OCI-M1 (cell line): ENCODE measurements at regions not wholly inside any gene's neighbourhood (a gene's known extent, or its start where the extent isn't known, plus 50 kb on each side); places are given as distances from the start of the nearest gene placed in this dataset.
A peak's percentile ranks its signal among the peaks of the same experiment; 100 is the strongest.
"Not testable (repeated sequence)": the region's sequence is repeated elsewhere in the genome, so short reads cannot be mapped to it uniquely, and the experiment has no call there.

Experiments used
- DNase-seq: peaks from one replicate; lab custom pipeline; 2025; lab: John Stamatoyannopoulos, UW

DNA sequence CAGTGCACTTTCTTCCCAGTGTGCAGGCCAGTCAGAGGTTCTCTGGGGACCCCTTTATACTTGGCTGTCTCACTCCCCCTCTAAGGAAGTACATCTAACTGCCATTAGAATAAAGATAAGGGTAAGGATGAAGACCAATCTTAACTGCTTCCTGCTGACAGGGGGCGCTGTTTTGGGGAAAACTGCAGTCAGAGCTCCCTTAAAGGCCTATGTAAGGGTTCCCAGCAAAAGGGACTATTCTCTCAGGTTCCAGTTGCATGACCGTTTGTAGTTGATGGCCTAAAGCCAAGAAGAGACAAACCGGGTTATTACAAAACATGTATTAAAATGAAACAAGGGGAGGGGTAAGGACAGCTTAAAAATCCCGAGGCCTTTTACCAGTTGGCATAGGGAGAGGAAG is 115.6 kb upstream of the SPIN4 start:
- DNase-seq, result no peak

DNA sequence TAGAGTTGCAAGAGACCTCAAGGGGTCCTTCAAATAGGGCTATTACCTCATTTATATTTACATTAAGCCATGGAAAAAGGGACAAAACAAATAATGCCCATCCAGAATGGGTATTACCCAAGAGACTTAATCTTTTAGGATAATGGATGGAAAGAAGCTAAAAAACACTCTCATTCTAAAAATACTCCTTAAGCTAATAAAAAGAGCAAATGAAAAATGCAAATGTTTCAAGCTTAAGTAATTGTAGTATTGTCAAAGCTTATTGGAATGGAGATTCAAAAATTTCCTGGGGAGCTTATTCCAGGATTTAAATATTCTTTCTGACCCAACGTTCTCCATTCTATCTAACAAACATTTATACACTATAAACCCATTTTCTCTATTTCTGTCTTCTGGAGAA is 107.8 kb upstream of the SPIN4 start:
- DNase-seq, result no peak

DNA sequence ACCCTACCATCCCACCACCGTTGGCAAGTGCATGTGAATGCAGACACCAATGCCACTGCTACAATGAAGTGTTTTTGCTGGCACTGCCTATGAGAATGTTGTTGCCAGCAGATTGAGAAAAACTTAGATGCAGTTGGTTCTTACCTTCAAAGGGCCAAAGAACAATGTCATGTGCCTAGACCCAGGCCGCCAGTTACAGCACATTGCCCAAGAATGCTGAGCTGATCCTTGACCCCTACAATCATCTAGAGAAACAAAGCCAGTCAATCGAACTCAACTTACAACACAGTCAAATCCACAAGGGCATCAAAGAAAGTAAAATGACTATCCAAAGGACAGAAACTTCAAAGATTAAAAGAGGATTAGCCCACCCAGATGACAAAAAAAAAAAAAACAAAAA is 102.4 kb upstream of the SPIN4 start:
- no peak for DNase-seq

DNA sequence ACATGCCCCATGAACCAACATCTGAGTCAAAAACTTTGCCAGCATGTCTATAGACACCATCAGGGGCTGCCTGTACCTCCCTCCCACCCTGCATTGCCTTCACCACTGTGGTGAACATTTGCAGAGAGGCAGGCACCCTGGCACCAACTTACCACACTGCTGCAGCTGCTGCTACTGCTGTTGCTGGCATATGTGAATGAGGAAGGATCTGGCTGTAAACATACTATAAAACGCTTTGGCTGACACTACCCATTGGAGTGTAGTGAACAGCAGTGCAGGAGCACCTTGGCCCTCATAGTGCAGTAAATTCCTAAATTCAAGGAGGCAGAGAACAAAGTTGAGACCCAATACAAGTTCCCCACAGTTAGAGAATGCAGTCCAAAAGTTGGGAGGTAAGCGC is 90.6 kb upstream of the SPIN4 start:
- DNase-seq, result no peak

DNA sequence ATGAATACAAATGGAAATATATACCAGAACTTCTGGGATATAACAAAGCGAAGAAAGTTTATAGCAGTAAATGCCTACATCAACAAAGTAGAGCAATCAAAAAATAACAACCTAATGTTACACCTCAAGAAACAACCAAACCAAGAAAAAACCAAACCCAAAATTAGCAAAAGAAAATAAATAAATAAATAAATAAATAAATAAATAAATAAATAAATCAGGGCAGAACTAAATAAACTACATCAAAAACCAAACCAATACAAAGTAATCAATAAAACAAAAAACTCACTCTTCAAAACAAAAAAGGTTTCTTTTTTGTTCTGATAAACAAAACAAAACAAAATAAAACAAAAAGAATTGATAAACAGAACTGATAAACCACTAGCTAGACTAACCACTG is 88.4 kb upstream of the SPIN4 start:
- DNase-seq, result no peak

DNA sequence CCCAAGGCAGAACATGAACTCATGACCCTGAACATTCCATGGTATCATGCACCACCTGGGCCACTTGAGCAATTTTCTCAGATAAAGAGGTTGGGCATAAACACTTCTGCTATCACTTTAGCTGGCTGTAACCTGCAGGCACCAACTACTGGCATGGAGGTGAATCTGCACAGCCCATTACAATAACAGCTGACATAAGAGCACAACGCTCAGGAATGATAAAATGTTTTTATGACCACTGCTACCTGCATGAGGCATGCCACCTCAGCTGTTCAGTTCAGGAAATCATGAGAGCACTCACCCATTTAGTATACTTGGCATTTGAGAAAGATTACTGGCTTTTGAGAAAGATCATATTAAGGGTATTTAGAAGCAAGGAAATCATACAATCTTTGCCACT is 85.7 kb upstream of the SPIN4 start:
- no peak for DNase-seq

DNA sequence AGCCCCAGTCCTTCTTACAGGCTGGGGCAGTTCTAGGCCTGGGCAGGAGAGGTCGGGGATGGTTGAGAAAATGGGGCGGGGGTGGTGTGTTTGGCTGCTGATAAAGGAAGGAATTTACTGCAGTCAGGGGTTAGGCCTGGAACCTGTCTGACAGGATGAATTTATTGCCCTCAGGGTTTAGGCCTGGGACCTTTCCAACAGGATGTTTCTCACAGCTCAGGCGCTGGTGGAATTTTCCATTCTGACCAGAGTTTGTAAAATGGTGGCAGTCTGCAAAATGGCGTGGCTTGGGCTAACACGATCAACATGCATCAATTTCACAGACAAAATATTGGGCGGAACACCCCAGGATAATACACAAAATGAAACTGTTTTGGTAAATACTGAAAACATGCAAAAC is 83.5 kb upstream of the SPIN4 start:
- DNase-seq, result peak; percentile 57

DNA sequence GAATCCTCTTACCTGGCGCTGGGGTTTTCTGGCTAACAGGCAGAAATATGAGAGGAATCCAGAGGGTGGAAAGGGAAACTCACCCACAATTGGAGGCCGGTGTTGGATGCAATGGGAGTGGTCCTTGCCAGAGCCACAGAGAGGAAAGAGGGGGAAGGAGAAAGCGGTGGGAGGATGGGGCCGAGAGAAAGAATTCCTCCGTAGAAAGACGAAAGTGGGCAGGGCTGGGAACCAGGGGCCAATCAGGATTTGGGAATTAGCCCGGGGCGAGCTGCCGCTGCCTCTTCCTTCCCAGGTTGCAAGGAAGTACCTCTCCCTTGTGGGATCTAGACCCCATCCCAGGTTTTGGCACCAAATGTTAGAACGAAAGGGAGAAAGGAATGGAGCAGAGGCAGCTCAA is 83.1 kb upstream of the SPIN4 start:
- DNase-seq, result no peak

DNA sequence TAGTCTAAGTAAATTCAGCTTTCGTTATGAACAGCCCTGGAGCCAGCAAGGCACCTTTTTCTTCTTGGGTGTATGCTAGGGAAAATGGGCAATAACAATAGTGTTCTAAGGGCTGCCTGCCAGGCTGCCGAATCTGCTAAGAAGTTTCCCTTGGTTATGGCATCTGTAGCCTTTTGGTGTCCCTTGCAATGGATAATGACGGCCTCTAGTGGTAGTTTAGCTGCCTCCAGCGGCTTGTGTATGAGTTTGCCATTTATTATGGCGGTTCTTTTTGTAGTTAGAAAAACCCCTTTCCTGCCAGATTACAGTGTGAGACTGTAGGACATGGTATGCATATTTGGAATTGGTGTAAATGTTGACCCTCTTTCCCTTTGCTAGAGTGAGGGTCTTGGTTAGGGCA is 78.9 kb upstream of the SPIN4 start:
- DNase-seq, result no peak

DNA sequence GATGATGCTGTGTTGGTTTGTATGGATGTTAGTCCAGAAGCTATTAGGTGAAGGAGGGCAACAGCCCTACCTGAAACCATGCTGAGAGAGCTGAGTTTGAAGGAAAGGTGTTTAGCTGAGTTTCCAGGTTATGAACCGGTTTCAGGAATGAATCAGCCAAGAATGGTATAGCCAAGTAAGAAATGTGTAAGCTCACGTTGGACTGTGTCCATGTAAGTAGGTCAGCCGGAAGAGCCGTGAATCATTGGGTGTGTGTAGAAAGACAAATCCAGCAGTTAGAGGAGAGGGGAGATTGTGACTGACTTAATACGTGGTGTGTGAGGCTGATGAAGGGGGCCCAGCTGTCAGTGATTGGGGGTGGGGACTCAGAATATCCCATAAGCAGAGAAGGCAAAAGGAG is 77.2 kb upstream of the SPIN4 start:
- DNase-seq, result no peak

DNA sequence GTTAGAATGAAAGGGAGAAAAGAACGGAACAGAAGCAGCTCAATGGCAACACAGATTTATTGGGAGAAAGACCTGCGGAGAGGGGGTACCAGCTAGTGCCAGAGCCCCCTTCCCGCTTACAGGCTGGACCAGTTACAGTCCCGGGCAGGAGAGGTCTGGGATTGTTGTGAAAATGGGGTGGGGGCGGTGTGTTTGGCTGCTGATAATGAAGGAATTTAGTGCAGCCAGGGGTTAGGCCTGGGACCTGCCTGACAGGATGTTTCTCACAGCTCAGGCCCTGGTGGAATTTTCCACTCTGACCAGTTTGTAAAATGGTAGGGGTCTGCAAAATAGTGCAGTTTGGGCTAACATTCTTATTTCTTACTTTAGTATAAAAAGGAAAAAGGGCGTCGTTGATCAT is 75.4 kb upstream of the SPIN4 start:
- no peak for DNase-seq

DNA sequence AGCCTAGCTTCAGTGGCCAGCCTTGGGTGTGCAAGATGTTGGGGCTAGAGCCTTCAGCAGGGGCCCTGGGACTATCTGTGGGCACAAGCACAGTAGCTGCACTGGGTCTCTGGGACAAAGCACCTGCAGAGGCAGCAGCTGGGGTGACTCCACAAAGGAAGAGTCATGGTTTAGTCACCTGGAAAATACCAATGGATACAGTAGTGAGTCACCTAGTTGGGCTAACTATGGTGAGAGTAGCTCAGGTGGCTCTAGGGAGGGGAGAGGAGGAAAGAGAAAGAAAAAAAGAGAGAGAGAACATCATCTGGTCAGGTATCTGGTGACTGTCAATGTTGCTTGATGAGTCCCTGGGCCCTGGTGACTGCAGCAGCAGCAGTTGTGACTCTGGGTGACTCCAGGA is 72.9 kb upstream of the SPIN4 start:
- no peak for DNase-seq

DNA sequence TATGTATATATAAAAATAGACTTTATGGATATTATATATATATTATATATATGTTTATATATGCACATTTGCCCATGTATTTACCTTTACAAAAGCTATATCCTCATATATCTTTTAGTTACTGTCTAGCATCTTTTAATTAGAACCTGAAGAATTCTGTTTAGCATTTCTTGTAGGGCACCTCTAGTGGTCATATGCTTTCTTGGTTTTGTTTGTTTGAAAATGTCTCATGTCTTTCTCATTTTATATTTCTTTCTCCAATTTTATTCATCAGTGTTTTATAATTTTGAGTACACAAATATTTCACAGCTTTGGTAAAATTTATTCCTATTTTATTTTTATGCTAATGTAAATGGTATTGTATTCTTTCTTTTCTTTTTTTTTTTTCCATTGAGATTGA is 70.3 kb upstream of the SPIN4 start:
- DNase-seq, result peak; percentile 27

DNA sequence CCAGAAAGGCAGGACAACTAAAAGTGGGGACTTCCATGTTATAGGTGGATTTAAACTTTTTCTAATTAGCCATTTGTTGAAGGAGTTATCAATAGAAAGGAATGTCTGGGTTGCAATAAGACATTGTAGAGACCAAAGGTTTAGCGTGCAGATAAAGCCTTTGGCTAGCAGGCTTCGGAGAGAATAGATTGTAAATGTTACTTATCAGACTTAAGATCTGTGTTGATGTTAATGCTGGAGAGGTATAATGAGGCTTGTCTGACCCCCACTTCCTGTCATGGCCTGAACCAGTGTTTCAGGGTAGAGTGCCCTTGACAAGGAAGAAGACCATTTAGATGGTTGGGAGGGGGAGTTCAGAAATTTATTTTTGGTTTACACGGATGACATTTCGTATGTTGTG is 67.1 kb upstream of the SPIN4 start:
- DNase-seq, result no peak

DNA sequence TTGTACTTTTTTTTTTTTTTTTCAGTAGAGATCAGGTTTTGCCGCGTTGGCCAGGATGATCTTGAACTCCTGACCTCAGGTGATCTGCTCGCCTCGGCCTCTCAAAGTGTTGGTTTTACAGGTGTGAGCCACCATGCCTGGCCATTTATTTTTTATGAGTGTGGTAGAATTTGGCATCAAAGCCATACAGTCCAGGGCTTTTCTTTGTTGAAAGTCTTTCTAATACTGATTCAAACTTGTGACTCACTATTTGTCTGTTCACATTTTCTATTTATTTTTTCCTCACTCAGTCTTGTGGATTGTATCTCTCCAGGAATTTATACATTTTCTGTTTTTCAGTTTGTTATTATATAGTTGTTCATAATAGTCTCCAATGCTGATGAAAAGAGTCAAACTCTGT is 66.5 kb upstream of the SPIN4 start:
- DNase-seq, result no peak

DNA sequence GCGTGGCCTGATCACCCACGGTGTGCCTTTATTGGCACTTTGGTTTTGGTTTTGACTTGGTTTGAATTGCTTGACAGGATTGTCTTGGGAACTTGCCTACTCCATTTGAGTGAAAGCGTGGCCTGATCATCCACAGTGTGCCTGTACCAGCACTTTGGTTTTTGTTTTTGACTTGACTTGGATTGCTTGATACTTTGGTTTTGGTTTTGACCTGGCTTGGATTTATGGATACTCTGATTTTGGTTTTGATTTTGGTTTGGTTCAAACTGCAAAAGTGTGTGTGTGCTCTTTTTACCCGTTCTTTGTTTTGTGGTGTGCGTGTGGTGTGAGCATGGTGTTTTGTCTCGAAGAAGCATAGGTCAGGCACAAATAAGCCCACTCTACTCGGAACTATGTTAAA is 58.8 kb upstream of the SPIN4 start:
- DNase-seq, result not testable (repeated sequence)

DNA sequence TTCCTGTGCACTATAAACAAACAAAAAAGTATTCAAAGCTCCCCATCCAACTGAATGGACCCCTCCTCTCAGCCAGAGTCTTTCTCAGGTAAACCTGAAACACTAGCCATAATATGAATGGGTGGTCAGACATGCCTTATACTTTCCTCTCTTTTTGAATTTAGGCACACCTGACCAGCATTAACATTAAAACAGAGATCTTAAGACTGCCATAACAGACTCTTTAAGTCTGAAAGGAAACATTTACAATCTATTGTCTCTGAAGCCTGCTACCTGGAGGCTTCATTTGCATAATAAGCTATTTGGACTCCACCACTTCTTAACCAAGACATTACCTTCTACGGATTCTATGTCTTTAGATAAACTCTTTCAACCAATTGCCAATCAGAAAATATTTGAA is 56.9 kb upstream of the SPIN4 start:
- no peak for DNase-seq

DNA sequence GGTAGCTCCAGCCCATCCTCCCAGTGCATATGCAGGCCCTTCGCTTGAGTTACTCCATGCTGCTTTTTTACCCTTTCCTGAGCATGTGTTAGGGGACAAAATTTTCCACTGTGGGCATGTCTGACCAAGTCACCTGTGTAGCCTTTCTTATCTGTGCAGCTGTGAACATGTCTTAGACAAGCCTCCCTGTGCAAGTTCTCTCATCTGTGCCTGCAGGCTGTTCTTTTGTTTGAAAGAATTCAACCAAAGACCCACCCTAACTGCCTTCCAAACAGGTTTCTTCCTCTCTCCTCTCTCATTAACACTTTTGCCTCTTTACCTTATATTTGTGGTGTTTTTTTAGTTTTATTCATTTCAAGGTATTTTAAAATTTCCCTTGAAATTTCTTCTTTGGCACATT is 53.2 kb upstream of the SPIN4 start:
- no peak for DNase-seq

DNA sequence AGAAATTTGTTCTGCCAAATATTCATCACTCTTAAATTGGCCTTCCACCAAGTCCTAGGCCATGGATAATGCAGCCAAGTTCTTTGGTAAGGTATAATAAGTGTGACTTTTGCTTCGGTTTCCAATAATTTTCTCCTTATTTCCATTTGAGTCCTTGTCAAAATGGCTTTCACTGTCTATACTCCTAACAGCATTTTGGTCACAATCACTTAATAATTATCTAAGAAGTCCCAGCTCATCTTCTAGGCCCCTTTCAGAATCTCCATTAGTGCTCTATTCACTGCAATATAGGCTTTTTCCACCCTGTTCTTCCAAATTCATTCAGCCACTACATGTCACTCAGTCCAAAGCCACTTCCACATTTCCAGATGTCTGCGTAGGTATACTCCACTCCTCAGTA is 51.0 kb upstream of the SPIN4 start:
- no peak for DNase-seq
